Glutamatergic neuron (in vitro differentiated cells): ENCODE measurements at regions not wholly inside any gene's neighbourhood (a gene's known extent, or its start where the extent isn't known, plus 50 kb on each side); places are given as distances from the start of the nearest gene placed in this dataset.

ENCODE experiments used
- DNase-seq: peaks from one replicate; pipeline ENCODE4 v3.0.0; 2022
- H3K27ac Mint-ChIP-seq: one replicate; pipeline ENCODE4 v1.8.0; 2020; ENCODE audit warnings: mild to moderate bottlenecking, mixed read lengths, inconsistent platforms; ENCODE audit not compliant: unreplicated experiment
- H3K27me3 Mint-ChIP-seq: one replicate; pipeline ENCODE4 v1.8.0; 2020; ENCODE audit warnings: mild to moderate bottlenecking, moderate library complexity, mixed read lengths, inconsistent platforms; ENCODE audit not compliant: unreplicated experiment
- H3K36me3 Mint-ChIP-seq: one replicate; pipeline ENCODE4 v1.8.0; 2020; ENCODE audit warnings: mild to moderate bottlenecking, mixed read lengths, inconsistent platforms; ENCODE audit not compliant: unreplicated experiment
- H3K4me1 Mint-ChIP-seq: one replicate; pipeline ENCODE4 v1.8.0; 2020; ENCODE audit warnings: mild to moderate bottlenecking, low read depth, mixed read lengths, inconsistent platforms; ENCODE audit not compliant: unreplicated experiment
- H3K4me3 Mint-ChIP-seq: one replicate; pipeline ENCODE4 v1.8.0; 2020; ENCODE audit warnings: mild to moderate bottlenecking, mixed read lengths, inconsistent platforms; ENCODE audit not compliant: unreplicated experiment
- H3K9me3 Mint-ChIP-seq: one replicate; pipeline ENCODE4 v1.8.0; 2020; ENCODE audit warnings: mild to moderate bottlenecking, moderate library complexity, mixed read lengths, inconsistent platforms; ENCODE audit not compliant: unreplicated experiment
- TF ChIP-seq, protein P1 (sequence below): fragments of 200-600 bp; sonication (generic); IDR thresholded peaks from one replicate; pipeline ENCODE4 v1.5.0; 2021; ENCODE audit not compliant: partially characterized antibody, unreplicated experiment

DNA sequence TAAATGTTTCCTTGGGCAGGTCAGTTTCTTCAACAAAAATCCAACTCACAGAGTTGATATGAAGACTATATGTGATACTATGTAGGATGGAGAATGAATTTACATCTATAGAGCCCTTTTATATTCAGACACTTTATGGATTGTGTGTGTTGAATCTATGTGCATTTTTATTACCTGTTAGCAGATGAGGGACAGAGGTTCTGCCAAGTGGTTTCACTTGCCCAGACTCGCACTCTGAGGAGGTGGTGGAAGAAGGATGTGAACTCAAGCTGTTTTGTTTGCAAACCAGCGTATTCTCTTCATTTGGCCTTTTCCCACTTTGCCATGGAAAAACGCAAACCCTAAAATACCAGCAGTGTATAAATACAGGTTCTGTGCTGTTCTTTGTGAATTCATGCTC, 237.6 kb downstream of the TDRD15 start:
- Mint-ChIP-seq H3K27me3 (no peaks in the 10 kb centered on the region), H3K4me1 (peaks cover 1% of the 10 kb centered on the region), H3K27ac (no peak overlapping the region), H3K36me3 (no peaks in the 10 kb centered on the region), H3K4me3 (no peak overlapping the region), H3K9me3 (no peaks in the 10 kb centered on the region)
- TF ChIP-seq, protein P1, sequence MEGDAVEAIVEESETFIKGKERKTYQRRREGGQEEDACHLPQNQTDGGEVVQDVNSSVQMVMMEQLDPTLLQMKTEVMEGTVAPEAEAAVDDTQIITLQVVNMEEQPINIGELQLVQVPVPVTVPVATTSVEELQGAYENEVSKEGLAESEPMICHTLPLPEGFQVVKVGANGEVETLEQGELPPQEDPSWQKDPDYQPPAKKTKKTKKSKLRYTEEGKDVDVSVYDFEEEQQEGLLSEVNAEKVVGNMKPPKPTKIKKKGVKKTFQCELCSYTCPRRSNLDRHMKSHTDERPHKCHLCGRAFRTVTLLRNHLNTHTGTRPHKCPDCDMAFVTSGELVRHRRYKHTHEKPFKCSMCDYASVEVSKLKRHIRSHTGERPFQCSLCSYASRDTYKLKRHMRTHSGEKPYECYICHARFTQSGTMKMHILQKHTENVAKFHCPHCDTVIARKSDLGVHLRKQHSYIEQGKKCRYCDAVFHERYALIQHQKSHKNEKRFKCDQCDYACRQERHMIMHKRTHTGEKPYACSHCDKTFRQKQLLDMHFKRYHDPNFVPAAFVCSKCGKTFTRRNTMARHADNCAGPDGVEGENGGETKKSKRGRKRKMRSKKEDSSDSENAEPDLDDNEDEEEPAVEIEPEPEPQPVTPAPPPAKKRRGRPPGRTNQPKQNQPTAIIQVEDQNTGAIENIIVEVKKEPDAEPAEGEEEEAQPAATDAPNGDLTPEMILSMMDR = no peak
- no peak for DNase-seq

DNA sequence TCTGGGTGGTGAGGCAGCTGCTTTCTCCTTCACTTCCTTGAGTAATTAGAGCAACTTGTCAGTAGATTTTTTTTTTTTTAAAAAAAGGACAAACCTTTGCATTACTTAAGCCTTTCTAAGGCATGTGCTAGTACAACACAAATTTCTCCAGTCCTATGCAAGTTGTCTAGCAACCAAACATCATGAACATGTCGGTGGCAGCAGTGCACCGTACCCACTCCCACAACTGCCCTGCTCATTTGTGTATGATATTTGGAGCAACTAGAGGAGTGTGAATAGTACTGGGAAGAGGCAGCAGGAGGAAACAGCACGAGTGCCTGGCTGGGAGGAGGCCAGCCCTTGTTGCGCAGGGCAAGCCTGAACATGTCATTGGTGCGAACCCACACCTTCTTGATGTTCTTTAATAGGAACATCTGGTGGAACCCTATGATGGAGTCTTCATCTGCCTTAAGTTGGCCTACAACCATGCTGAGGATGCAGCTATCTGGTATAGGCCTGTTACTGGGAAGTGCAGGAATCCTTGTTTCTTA, 238.3 kb downstream of the TDRD15 start:
- H3K4me3 Mint-ChIP-seq = no peak overlapping the region
- H3K36me3 Mint-ChIP-seq = no peaks in the 10 kb centered on the region
- H3K4me1 Mint-ChIP-seq = no peaks in the 10 kb centered on the region
- DNase-seq = no peak
- H3K9me3 Mint-ChIP-seq = no peaks in the 10 kb centered on the region
- TF ChIP-seq, protein P1 = no peak
- no peaks in the 10 kb centered on the region for H3K27me3 Mint-ChIP-seq
- no peak overlapping the region for H3K27ac Mint-ChIP-seq

DNA sequence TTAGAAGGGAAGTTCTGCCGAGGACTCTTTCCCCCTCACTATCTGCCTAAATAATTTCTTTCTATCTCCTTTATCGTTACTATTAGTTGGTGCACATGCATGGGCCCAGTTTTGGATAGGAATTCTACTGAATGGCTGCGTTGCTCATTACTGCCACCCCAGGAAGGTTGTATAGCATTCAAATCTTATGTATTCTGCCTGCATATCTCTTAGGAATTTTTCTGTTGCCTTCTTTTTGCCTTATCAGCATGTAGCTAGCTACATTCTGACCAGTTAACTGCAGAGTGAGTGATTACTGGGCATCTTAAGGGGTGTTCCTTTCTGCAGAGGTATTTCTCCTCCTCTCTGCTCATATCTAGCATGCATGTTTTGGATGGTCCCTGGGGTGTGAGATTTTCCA, 239.6 kb downstream of the TDRD15 start:
- DNase-seq = no peak
- H3K4me1 Mint-ChIP-seq = no peaks in the 10 kb centered on the region
- H3K4me3 Mint-ChIP-seq = no peak overlapping the region
- no peaks in the 10 kb centered on the region for H3K27me3 Mint-ChIP-seq
- H3K36me3 Mint-ChIP-seq = no peaks in the 10 kb centered on the region
- no peaks in the 10 kb centered on the region for H3K9me3 Mint-ChIP-seq
- no peak overlapping the region for H3K27ac Mint-ChIP-seq
- TF ChIP-seq, protein P1 = no peak

DNA sequence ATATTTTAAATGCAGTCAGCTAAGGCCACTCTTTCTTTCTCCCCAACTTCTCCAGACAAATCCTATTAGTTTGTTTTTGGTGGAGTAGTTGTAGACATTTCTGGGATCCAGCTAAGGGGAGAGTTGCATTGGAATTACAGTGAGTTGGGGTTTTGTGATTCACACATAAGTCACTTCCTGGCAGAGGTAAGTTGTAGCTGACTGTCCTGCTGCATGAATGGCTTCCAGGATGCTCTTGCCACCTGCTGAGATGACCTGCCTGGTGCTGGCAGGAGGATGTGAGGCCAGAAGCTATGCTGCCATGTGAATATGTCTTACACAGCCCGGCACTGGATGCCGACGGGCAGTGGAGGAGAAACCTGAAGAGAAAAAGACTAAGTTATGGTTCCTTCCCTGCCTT, 243.7 kb downstream of the TDRD15 start:
- Mint-ChIP-seq H3K27me3 (no peaks in the 10 kb centered on the region), H3K27ac (no peak overlapping the region), H3K4me1 (no peaks in the 10 kb centered on the region), H3K9me3 (no peaks in the 10 kb centered on the region), H3K4me3 (no peak overlapping the region), H3K36me3 (no peaks in the 10 kb centered on the region)
- no peak for DNase-seq
- TF ChIP-seq, protein P1 = no peak

DNA sequence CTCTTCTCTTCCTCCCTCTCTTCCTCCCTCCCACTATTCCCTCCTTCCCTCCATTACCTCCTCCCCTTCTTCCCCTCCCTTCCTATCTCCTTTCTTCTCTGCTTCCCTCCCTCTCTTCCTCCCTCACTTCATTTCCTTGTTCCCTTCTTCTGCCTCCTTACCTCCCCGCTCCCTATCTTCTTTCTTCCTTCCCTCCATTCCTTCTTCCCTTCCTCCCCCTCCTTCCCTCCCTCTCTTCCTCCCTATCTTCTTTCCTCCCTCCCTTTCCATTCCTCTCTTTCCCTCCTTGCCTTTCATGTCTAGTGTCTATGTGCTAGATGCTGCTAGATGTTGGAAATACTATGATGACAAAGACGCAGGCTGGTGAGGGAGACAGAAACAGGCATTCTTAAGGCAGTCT, 246.0 kb downstream of the TDRD15 start:
- DNase-seq = no peak
- Mint-ChIP-seq H3K9me3 (no peaks in the 10 kb centered on the region), H3K4me3 (no peak overlapping the region), H3K27me3 (no peaks in the 10 kb centered on the region), H3K27ac (no peak overlapping the region), H3K36me3 (no peaks in the 10 kb centered on the region), H3K4me1 (no peaks in the 10 kb centered on the region)
- TF ChIP-seq, protein P1 = no peak
